IPS-18a (cell line): ENCODE measurements at regions not wholly inside any gene's neighbourhood (a gene's known extent, or its start where the extent isn't known, plus 50 kb on each side); places are given as distances from the start of the nearest gene placed in this dataset.
"Not testable (repeated sequence)": the region's sequence is repeated elsewhere in the genome, so short reads cannot be mapped to it uniquely, and the experiment has no call there.

Source experiments
- H3K27ac ChIP-seq: one replicate; pipeline ENCODE4 v1.5.1; 2013; ENCODE audit warnings: low read length
- H3K27me3 ChIP-seq: one replicate; pipeline ENCODE4 v1.6.1; 2013; ENCODE audit warnings: mild to moderate bottlenecking, low read length; ENCODE audit not compliant: control insufficient read depth, insufficient read depth
- H3K36me3 ChIP-seq: one replicate; pipeline ENCODE4 v1.6.1; 2013; ENCODE audit warnings: low read depth, low read length; ENCODE audit not compliant: control insufficient read depth
- H3K4me1 ChIP-seq: one replicate; pipeline ENCODE4 v1.6.1; 2013; ENCODE audit warnings: low read depth, low read length; ENCODE audit not compliant: control insufficient read depth
- H3K4me3 ChIP-seq: one replicate; pipeline ENCODE4 v1.5.1; 2013; ENCODE audit warnings: low read length
- H3K9ac ChIP-seq: one replicate; pipeline ENCODE4 v1.6.1; 2013; ENCODE audit warnings: mild to moderate bottlenecking, low read length, moderate library complexity
- H3K9me3 ChIP-seq: one replicate; pipeline ENCODE4 v1.6.1; 2013; ENCODE audit warnings: low read depth, low read length; ENCODE audit not compliant: control insufficient read depth

GRCh38 chr5:126677121-126677520, 76.4 kb downstream of the PHAX start:
- no peak overlapping the region for H3K27ac ChIP-seq
- H3K4me3 ChIP-seq: no peak overlapping the region
- peaks cover 29% of the 10 kb centered on the region for H3K4me1 ChIP-seq
- no peaks in the 10 kb centered on the region for H3K36me3 ChIP-seq
- no peak overlapping the region for H3K9ac ChIP-seq
- no peaks in the 10 kb centered on the region for H3K9me3 ChIP-seq
- no peaks in the 10 kb centered on the region for H3K27me3 ChIP-seq

- Histone ChIP-seq H3K36me3 (no peaks in the 10 kb centered on the region), H3K4me1 (peaks cover 15% of the 10 kb centered on the region), H3K27ac (no peak overlapping the region), H3K9me3 (no peaks in the 10 kb centered on the region), H3K9ac (no peak overlapping the region), H3K4me3 (no peak overlapping the region), H3K27me3 (no peaks in the 10 kb centered on the region)
These were observed 79.6 kb downstream of the PHAX start for GRCh38 chr5:126680191-126680817.

- not testable (repeated sequence) for H3K4me3 ChIP-seq, H3K9me3 ChIP-seq, H3K27ac ChIP-seq, H3K36me3 ChIP-seq, H3K27me3 ChIP-seq, H3K9ac ChIP-seq
- H3K4me1 ChIP-seq: peaks cover 13% of the 10 kb centered on the region
These were observed 80.6 kb downstream of the PHAX start for GRCh38 chr5:126681314-126681713.

- Histone ChIP-seq H3K9ac (no peak overlapping the region), H3K9me3 (no peaks in the 10 kb centered on the region), H3K27ac (no peak overlapping the region), H3K27me3 (no peaks in the 10 kb centered on the region), H3K4me1 (peaks cover 13% of the 10 kb centered on the region), H3K4me3 (no peak overlapping the region), H3K36me3 (no peaks in the 10 kb centered on the region)
These were observed 81.2 kb downstream of the PHAX start for GRCh38 chr5:126681970-126682369.

GRCh38 chr5:126682856-126683255, 82.1 kb downstream of the PHAX start:
- H3K9me3 ChIP-seq: no peaks in the 10 kb centered on the region
- no peaks in the 10 kb centered on the region for H3K36me3 ChIP-seq
- no peaks in the 10 kb centered on the region for H3K27me3 ChIP-seq
- no peak overlapping the region for H3K4me3 ChIP-seq
- peaks cover 13% of the 10 kb centered on the region for H3K4me1 ChIP-seq
- H3K27ac ChIP-seq: no peak overlapping the region
- H3K9ac ChIP-seq: no peak overlapping the region

- Histone ChIP-seq H3K9me3 (no peaks in the 10 kb centered on the region), H3K27me3 (no peaks in the 10 kb centered on the region), H3K36me3 (no peaks in the 10 kb centered on the region), H3K9ac (no peak overlapping the region), H3K27ac (no peak overlapping the region), H3K4me3 (no peak overlapping the region), H3K4me1 (peaks cover 13% of the 10 kb centered on the region)
These were observed 83.2 kb downstream of the PHAX start for GRCh38 chr5:126683912-126684311.

GRCh38 chr5:126684656-126685442, 84.1 kb downstream of the PHAX start:
- not testable (repeated sequence) for H3K9me3 ChIP-seq, H3K4me3 ChIP-seq, H3K27ac ChIP-seq, H3K27me3 ChIP-seq, H3K36me3 ChIP-seq
- H3K4me1 ChIP-seq: peaks cover 11% of the 10 kb centered on the region
- H3K9ac ChIP-seq: peak overlapping the region; percentile 27

GRCh38 chr5:126686451-126687126, 85.8 kb downstream of the PHAX start:
- H3K27ac ChIP-seq: no peak overlapping the region
- H3K9me3 ChIP-seq: no peaks in the 10 kb centered on the region
- no peak overlapping the region for H3K4me3 ChIP-seq
- no peaks in the 10 kb centered on the region for H3K27me3 ChIP-seq
- no peaks in the 10 kb centered on the region for H3K36me3 ChIP-seq
- H3K4me1 ChIP-seq: peaks cover 3% of the 10 kb centered on the region
- H3K9ac ChIP-seq: no peak overlapping the region

- no peak overlapping the region for H3K4me3 ChIP-seq
- H3K9me3 ChIP-seq: no peaks in the 10 kb centered on the region
- no peak overlapping the region for H3K9ac ChIP-seq
- H3K27ac ChIP-seq: no peak overlapping the region
- no peaks in the 10 kb centered on the region for H3K4me1 ChIP-seq
- no peaks in the 10 kb centered on the region for H3K36me3 ChIP-seq
- no peaks in the 10 kb centered on the region for H3K27me3 ChIP-seq
These were observed 84.0 kb upstream of the LMNB1 start for GRCh38 chr5:126692971-126693370.

GRCh38 chr5:126693806-126694205, 83.1 kb upstream of the LMNB1 start:
- H3K36me3 ChIP-seq: no peaks in the 10 kb centered on the region
- H3K4me1 ChIP-seq: no peaks in the 10 kb centered on the region
- H3K9ac ChIP-seq: no peak overlapping the region
- H3K4me3 ChIP-seq: no peak overlapping the region
- no peak overlapping the region for H3K27ac ChIP-seq
- no peaks in the 10 kb centered on the region for H3K27me3 ChIP-seq
- H3K9me3 ChIP-seq: no peaks in the 10 kb centered on the region

GRCh38 chr5:126694403-126694802, 82.5 kb upstream of the LMNB1 start:
- Histone ChIP-seq H3K9me3 (no peaks in the 10 kb centered on the region), H3K36me3 (no peaks in the 10 kb centered on the region), H3K27me3 (no peaks in the 10 kb centered on the region), H3K9ac (no peak overlapping the region), H3K27ac (no peak overlapping the region), H3K4me1 (no peaks in the 10 kb centered on the region), H3K4me3 (no peak overlapping the region)
